Dendritic cell treated with granulocyte-macrophage colony-stimulating factor and Interleukin-4, amounts not matched to agents 40 ng/mL and 50 ng/mL, for 4 days (primary cell): ENCODE measurements at regions not wholly inside any gene's neighbourhood (a gene's known extent, or its start where the extent isn't known, plus 50 kb on each side); places are given as distances from the start of the nearest gene placed in this dataset.

Source experiments
- H3K27ac Mint-ChIP-seq: one replicate; pipeline ENCODE4 v1.8.0; 2022; ENCODE audit warnings: mild to moderate bottlenecking, mixed read lengths
- H3K27me3 Mint-ChIP-seq: one replicate; pipeline ENCODE4 v1.8.0; 2022; ENCODE audit warnings: mild to moderate bottlenecking, mixed read lengths
- H3K36me3 Mint-ChIP-seq: one replicate; pipeline ENCODE4 v1.8.0; 2022; ENCODE audit warnings: low read depth, mixed read lengths
- H3K4me1 Mint-ChIP-seq: one replicate; pipeline ENCODE4 v1.8.0; 2022; ENCODE audit warnings: low read depth, mixed read lengths
- H3K4me3 Mint-ChIP-seq: one replicate; pipeline ENCODE4 v1.8.0; 2022; ENCODE audit warnings: mild to moderate bottlenecking, moderate library complexity, mixed read lengths
- H3K9me3 Mint-ChIP-seq: one replicate; pipeline ENCODE4 v1.8.0; 2022; ENCODE audit warnings: mixed read lengths
- intact Hi-C: fragments of 100-400 bp; cut with micrococcal nuclease; formaldehyde crosslinking; loops from one replicate; pipeline ENCODE4 v1.15.0; 2022

- Mint-ChIP-seq H3K36me3 (no peaks in the 10 kb centered on the region), H3K27me3 (no peaks in the 10 kb centered on the region), H3K4me3 (no peak overlapping the region), H3K4me1 (no peaks in the 10 kb centered on the region), H3K9me3 (no peaks in the 10 kb centered on the region), H3K27ac (no peak overlapping the region)
- intact Hi-C loops: no loop called here
Measured at GRCh38 chr4:82071951-82072350, 301.8 kb downstream of the HNRNPD start.

GRCh38 chr4:82069883-82070638 is 303.7 kb downstream of the HNRNPD start:
- no peak overlapping the region for H3K27ac Mint-ChIP-seq
- H3K27me3 Mint-ChIP-seq: no peaks in the 10 kb centered on the region
- no peak overlapping the region for H3K4me3 Mint-ChIP-seq
- intact Hi-C loops: no loop called here
- no peaks in the 10 kb centered on the region for H3K4me1 Mint-ChIP-seq
- no peaks in the 10 kb centered on the region for H3K36me3 Mint-ChIP-seq
- H3K9me3 Mint-ChIP-seq: no peaks in the 10 kb centered on the region

- H3K4me1 Mint-ChIP-seq: peaks cover 7% of the 10 kb centered on the region
- no peaks in the 10 kb centered on the region for H3K9me3 Mint-ChIP-seq
- H3K36me3 Mint-ChIP-seq: no peaks in the 10 kb centered on the region
- intact Hi-C loops: no loop called here
- no peak overlapping the region for H3K27ac Mint-ChIP-seq
- no peak overlapping the region for H3K4me3 Mint-ChIP-seq
- H3K27me3 Mint-ChIP-seq: no peaks in the 10 kb centered on the region
Measured at GRCh38 chr4:82063017-82063416, 310.8 kb downstream of the HNRNPD start.

- no peaks in the 10 kb centered on the region for H3K36me3 Mint-ChIP-seq
- intact Hi-C loops: no loop called here
- H3K4me3 Mint-ChIP-seq: no peak overlapping the region
- no peaks in the 10 kb centered on the region for H3K9me3 Mint-ChIP-seq
- H3K4me1 Mint-ChIP-seq: peaks cover 4% of the 10 kb centered on the region
- no peaks in the 10 kb centered on the region for H3K27me3 Mint-ChIP-seq
- no peak overlapping the region for H3K27ac Mint-ChIP-seq
Measured at GRCh38 chr4:82057990-82058544, 315.7 kb downstream of the HNRNPD start.

- H3K36me3 Mint-ChIP-seq: no peaks in the 10 kb centered on the region
- no peak overlapping the region for H3K27ac Mint-ChIP-seq
- H3K27me3 Mint-ChIP-seq: no peaks in the 10 kb centered on the region
- H3K4me1 Mint-ChIP-seq: no peaks in the 10 kb centered on the region
- intact Hi-C loops: no loop called here
- no peaks in the 10 kb centered on the region for H3K9me3 Mint-ChIP-seq
- no peak overlapping the region for H3K4me3 Mint-ChIP-seq
Measured at GRCh38 chr4:82055156-82055555, 318.6 kb downstream of the HNRNPD start.

GRCh38 chr4:82053396-82053795 is 320.4 kb downstream of the HNRNPD start:
- Mint-ChIP-seq H3K4me1 (no peaks in the 10 kb centered on the region), H3K4me3 (no peak overlapping the region), H3K27ac (no peak overlapping the region)

GRCh38 chr4:82050796-82051195 is 323.0 kb downstream of the HNRNPD start:
- Mint-ChIP-seq H3K36me3 (no peaks in the 10 kb centered on the region), H3K4me3 (no peak overlapping the region), H3K27ac (no peak overlapping the region), H3K4me1 (peaks cover 2% of the 10 kb centered on the region), H3K9me3 (no peaks in the 10 kb centered on the region), H3K27me3 (peaks cover 2% of the 10 kb centered on the region)
- intact Hi-C loops: no loop called here

More at GRCh38 chr4:82053396-82053795, 320.4 kb downstream of the HNRNPD start:
- no peaks in the 10 kb centered on the region for H3K27me3 Mint-ChIP-seq
- intact Hi-C loops: no loop called here
- H3K36me3 Mint-ChIP-seq: no peaks in the 10 kb centered on the region
- no peaks in the 10 kb centered on the region for H3K9me3 Mint-ChIP-seq

- H3K4me3 Mint-ChIP-seq: no peak overlapping the region
- no peaks in the 10 kb centered on the region for H3K9me3 Mint-ChIP-seq
- no peak overlapping the region for H3K27ac Mint-ChIP-seq
- H3K4me1 Mint-ChIP-seq: peaks cover 8% of the 10 kb centered on the region
- H3K36me3 Mint-ChIP-seq: no peaks in the 10 kb centered on the region
- H3K27me3 Mint-ChIP-seq: peaks cover 17% of the 10 kb centered on the region
- intact Hi-C loops: no loop called here
Measured at GRCh38 chr4:82049294-82049693, 324.5 kb downstream of the HNRNPD start.

GRCh38 chr4:82047731-82048130 is 326.1 kb downstream of the HNRNPD start:
- H3K27me3 Mint-ChIP-seq: peaks cover 31% of the 10 kb centered on the region
- peaks cover 14% of the 10 kb centered on the region for H3K4me1 Mint-ChIP-seq

GRCh38 chr4:82046796-82047195 is 327.0 kb downstream of the HNRNPD start:
- intact Hi-C loops: no loop called here
- Mint-ChIP-seq H3K27me3 (peaks cover 39% of the 10 kb centered on the region), H3K4me3 (no peak overlapping the region), H3K27ac (no peak overlapping the region), H3K4me1 (peaks cover 14% of the 10 kb centered on the region), H3K36me3 (no peaks in the 10 kb centered on the region), H3K9me3 (no peaks in the 10 kb centered on the region)

More at GRCh38 chr4:82047731-82048130, 326.1 kb downstream of the HNRNPD start:
- Mint-ChIP-seq H3K27ac (no peak overlapping the region), H3K9me3 (no peaks in the 10 kb centered on the region), H3K4me3 (no peak overlapping the region), H3K36me3 (no peaks in the 10 kb centered on the region)
- intact Hi-C loops: no loop called here

- Mint-ChIP-seq H3K9me3 (no peaks in the 10 kb centered on the region), H3K36me3 (no peaks in the 10 kb centered on the region), H3K27ac (no peak overlapping the region), H3K4me3 (no peak overlapping the region), H3K27me3 (peaks cover 44% of the 10 kb centered on the region), H3K4me1 (peaks cover 14% of the 10 kb centered on the region)
- intact Hi-C loops: no loop called here
Measured at GRCh38 chr4:82045267-82045666, 328.5 kb downstream of the HNRNPD start.

- intact Hi-C loops: no loop called here
- H3K4me3 Mint-ChIP-seq: peak overlapping the region; percentile 72
- no peaks in the 10 kb centered on the region for H3K9me3 Mint-ChIP-seq
- H3K27ac Mint-ChIP-seq: no peak overlapping the region
- H3K4me1 Mint-ChIP-seq: peaks cover 14% of the 10 kb centered on the region
- no peaks in the 10 kb centered on the region for H3K36me3 Mint-ChIP-seq
- peaks cover 44% of the 10 kb centered on the region for H3K27me3 Mint-ChIP-seq
Measured at GRCh38 chr4:82044141-82044993, 329.4 kb downstream of the HNRNPD start.

GRCh38 chr4:82043809-82044137 is 330.0 kb downstream of the HNRNPD start:
- Mint-ChIP-seq H3K4me3 (peak overlapping the region; percentile 39), H3K9me3 (no peaks in the 10 kb centered on the region), H3K27me3 (peaks cover 44% of the 10 kb centered on the region), H3K36me3 (no peaks in the 10 kb centered on the region), H3K4me1 (peaks cover 20% of the 10 kb centered on the region), H3K27ac (no peak overlapping the region)
- intact Hi-C loops: no loop called here

- Mint-ChIP-seq H3K27me3 (peaks cover 44% of the 10 kb centered on the region), H3K27ac (no peak overlapping the region), H3K4me3 (peak overlapping the region; percentile 39), H3K9me3 (no peaks in the 10 kb centered on the region), H3K36me3 (no peaks in the 10 kb centered on the region), H3K4me1 (peaks cover 24% of the 10 kb centered on the region)
- intact Hi-C loops: no loop called here
Measured at GRCh38 chr4:82043081-82043808, 330.5 kb downstream of the HNRNPD start.
